ENCODE measurements at regions not wholly inside any gene's neighbourhood (a gene's known extent, or its start where the extent isn't known, plus 50 kb on each side); places are given as distances from the start of the nearest gene placed in this dataset.

- DNase-seq (ENCODE audit: low spot score) = no peak
Measured at GRCh38 chr14:34014936-34015335, 64.1 kb upstream of the EGLN3 start.

DNA sequence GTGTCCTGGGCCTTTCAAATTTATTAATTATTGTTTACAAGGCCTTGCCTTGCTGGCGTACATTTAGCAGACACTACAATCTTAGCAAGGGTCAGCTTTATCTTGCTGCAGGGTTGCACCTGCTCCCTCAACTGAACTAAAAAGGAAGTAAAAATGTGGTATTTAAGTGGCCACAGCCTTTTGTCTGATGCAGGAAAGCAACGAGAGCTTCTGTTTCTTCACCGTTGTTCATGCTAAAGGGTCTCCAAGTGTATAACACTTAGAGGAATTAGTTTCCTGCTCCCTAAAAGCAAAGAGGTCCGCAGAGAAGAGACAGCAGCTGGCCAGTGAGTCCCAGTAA, 62.8 kb upstream of the EGLN3 start:
- no peak for DNase-seq (ENCODE audit: low spot score)

GRCh38 chr14:34012978-34013720, 62.3 kb upstream of the EGLN3 start:
- no peak for DNase-seq (ENCODE audit: low spot score)

DNA sequence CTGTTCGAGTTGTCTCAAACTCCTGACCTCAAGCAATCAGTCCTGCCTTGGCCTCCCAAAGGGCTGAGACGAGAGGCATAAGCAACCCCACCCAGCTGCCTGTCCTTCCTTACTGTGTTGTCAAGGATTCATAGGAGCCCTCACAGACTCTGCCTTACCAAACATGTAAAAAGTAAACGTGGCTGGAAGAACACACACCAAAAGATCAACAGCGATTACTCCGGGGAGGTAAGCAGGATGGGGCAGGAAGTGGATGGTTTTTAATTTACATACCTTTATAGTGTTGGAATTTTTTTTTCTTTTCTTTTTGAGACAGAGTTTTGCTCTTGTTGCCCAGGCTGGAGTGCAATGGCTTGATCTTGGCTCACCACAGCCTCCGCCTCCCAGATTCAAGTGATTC, 61.5 kb upstream of the EGLN3 start:
- no peak for DNase-seq (ENCODE audit: low spot score)

DNA sequence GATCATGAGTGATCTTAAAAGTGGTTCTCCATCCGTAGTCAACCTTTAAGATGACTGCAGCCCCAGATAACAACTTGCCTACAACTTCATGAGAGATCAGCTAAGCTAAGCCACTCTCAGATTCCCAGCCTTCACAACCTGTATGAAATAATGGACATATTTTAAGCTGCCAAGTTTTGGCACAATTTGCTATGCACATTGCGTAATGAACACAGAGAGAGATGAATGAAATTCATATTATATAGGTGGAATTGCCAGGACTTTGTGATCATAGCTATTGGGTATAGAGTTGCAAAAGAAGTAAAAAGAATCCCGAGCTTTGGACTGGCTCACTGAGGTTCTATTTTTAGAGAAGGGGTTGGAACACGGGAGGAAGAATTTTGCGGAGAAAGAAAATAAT, 59.1 kb upstream of the EGLN3 start:
- DNase-seq (ENCODE audit: low spot score) = no peak

DNA sequence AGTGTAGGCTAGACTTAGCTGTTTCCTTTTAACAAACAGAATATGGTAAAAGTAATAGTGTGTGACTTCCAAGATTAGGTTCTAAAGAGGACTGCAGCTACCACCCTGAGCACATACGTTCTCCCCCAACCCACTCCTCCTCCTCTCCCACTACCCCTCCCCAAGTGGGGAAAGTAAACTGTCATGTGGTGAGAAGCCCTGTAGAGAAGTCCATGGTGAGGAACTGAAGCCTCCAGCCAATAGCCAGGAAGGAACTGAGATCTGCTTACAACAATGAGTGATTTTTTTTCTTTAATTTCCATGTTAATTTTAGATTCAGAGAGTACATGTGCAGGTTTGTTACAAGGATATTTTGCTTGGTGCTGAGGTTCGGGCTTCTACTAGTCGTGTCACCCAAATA, 57.0 kb upstream of the EGLN3 start:
- DNase-seq (ENCODE audit: low spot score) = no peak

- DNase-seq (ENCODE audit: low spot score) = no peak
Measured at GRCh38 chr14:34005901-34006300, 55.0 kb upstream of the EGLN3 start.

DNA sequence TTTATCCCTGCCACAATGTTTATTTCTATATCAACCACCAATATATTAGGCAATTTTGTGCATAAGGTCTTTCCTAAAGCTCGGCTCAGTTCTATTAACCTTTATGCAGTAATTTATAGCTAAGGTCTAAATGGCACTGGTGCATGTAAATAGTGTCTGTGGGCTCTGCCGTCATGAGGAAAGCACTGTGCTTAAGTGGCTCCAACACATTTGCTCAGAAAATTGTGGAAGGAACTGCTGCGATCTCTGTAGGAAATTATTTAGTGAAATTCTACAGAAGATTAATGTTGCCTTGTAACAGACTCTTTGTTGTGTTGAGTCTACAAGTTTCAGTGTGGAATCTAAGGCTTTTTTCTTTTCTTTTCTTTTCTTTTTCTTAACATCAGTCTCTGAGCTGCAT, 54.0 kb upstream of the EGLN3 start:
- DNase-seq (ENCODE audit: low spot score) = no peak

GRCh38 chr14:34003691-34004090, 52.8 kb upstream of the EGLN3 start:
- DNase-seq (ENCODE audit: low spot score) = no peak

DNA sequence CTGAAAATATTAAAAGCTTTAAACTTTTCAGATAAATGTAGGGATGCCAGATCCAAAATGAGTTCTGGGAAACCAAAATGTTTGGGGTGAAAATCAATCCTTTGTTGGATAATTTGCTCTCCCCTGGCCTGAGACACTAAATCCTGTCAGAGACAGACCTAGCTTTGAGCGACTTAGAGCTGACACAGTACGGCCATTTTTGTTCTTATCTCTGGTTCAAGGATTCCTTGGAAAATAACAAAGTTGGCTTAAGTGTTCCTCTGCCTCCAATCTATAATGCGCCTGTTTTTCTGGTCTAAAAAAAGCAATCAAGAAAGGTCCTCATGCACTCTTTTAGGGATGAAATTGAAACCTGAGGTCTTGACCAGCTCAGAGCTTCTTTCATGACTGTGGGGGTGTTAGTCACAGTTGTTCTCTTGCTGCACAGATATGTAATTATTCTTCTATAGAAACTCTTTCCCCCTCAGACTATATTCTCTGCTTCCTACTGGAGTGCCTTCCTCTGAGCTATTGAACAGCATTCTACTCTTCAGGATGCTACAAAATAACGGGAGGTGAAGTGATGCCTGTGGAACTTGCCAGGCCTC, 52.3 kb upstream of the EGLN3 start:
- DNase-seq (ENCODE audit: low spot score) = no peak

All from LoVo (cell line).